ENCODE measurements at regions not wholly inside any gene's neighbourhood (a gene's known extent, or its start where the extent isn't known, plus 50 kb on each side); places are given as distances from the start of the nearest gene placed in this dataset.
"Not testable (repeated sequence)": the region's sequence is repeated elsewhere in the genome, so short reads cannot be mapped to it uniquely, and the experiment has no call there.

GRCh38 chr3:171983685-171984084 lies 55.7 kb upstream of the FNDC3B start:
- DNase-seq: not testable (repeated sequence)

- DNase-seq: no peak
Observed at GRCh38 chr3:171984883-171985282, 54.5 kb upstream of the FNDC3B start.

- DNase-seq: no peak
Observed at GRCh38 chr3:171986176-171986575, 53.2 kb upstream of the FNDC3B start.

- DNase-seq: no peak
Observed at GRCh38 chr3:171986757-171987518, 52.4 kb upstream of the FNDC3B start.

All from activated CD4-positive, alpha-beta T cell treated with anti-CD3 and anti-CD28 coated beads for 48 hours (primary cell).